ENCODE measurements at regions not wholly inside any gene's neighbourhood (a gene's known extent, or its start where the extent isn't known, plus 50 kb on each side); places are given as distances from the start of the nearest gene placed in this dataset.

GRCh38 chr14:104283197-104284106 is 145.1 kb downstream of the KIF26A start:
- Histone ChIP-seq H3K4me3 (ENCODE audit: insufficient read depth, low read length) (no peak overlapping the region), H3K36me3 (ENCODE audit: insufficient read depth, low read length) (no peaks in the 10 kb centered on the region), H3K4me1 (ENCODE audit: insufficient read depth, low read length) (no peaks in the 10 kb centered on the region), H2AFZ (ENCODE audit: low read length) (no peak overlapping the region), H3K9me3 (ENCODE audit: low read depth, low read length) (no peaks in the 10 kb centered on the region), H3K27me3 (ENCODE audit: insufficient read depth, low read length) (no peaks in the 10 kb centered on the region), H3K27ac (ENCODE audit: low read depth, low read length) (no peak overlapping the region), H3K79me2 (ENCODE audit: insufficient read depth, low read length) (no peaks in the 10 kb centered on the region), H3K4me2 (ENCODE audit: insufficient read depth, low read length) (no peak overlapping the region), H4K20me1 (ENCODE audit: insufficient read depth, low read length) (no peaks in the 10 kb centered on the region)
- TF ChIP-seq CTCF (IDR thresholded peaks at IDR 0.05; ENCODE audit: extremely low read depth, low read depth, low read length): no peak
- DNase-seq (ENCODE audit: insufficient read length, low spot score, missing footprints): peak; percentile 58

- DNase-seq (ENCODE audit: insufficient read length, low spot score, missing footprints): peak; percentile 81
- H3K79me2 ChIP-seq (ENCODE audit: insufficient read depth, low read length): no peaks in the 10 kb centered on the region
- no peak overlapping the region for H3K27ac ChIP-seq (ENCODE audit: low read depth, low read length)
- no peak for TF ChIP-seq CTCF (IDR thresholded peaks at IDR 0.05; ENCODE audit: extremely low read depth, low read depth, low read length)
- H3K4me1 ChIP-seq (ENCODE audit: insufficient read depth, low read length): no peaks in the 10 kb centered on the region
- H4K20me1 ChIP-seq (ENCODE audit: insufficient read depth, low read length): no peaks in the 10 kb centered on the region
- no peaks in the 10 kb centered on the region for H3K27me3 ChIP-seq (ENCODE audit: insufficient read depth, low read length)
- H3K9me3 ChIP-seq (ENCODE audit: low read depth, low read length): no peaks in the 10 kb centered on the region
- no peak overlapping the region for H2AFZ ChIP-seq (ENCODE audit: low read length)
- H3K4me2 ChIP-seq (ENCODE audit: insufficient read depth, low read length): no peak overlapping the region
- no peak overlapping the region for H3K4me3 ChIP-seq (ENCODE audit: insufficient read depth, low read length)
- H3K36me3 ChIP-seq (ENCODE audit: insufficient read depth, low read length): no peaks in the 10 kb centered on the region
Observed at GRCh38 chr14:104284107-104284592, 145.8 kb downstream of the KIF26A start.

- no peak overlapping the region for H3K4me3 ChIP-seq (ENCODE audit: insufficient read depth, low read length)
- no peaks in the 10 kb centered on the region for H3K27me3 ChIP-seq (ENCODE audit: insufficient read depth, low read length)
- DNase-seq (ENCODE audit: insufficient read length, low spot score, missing footprints): peak; percentile 58
- H3K4me2 ChIP-seq (ENCODE audit: insufficient read depth, low read length): no peak overlapping the region
- H3K9me3 ChIP-seq (ENCODE audit: low read depth, low read length): no peaks in the 10 kb centered on the region
- H2AFZ ChIP-seq (ENCODE audit: low read length): no peak overlapping the region
- no peak for TF ChIP-seq CTCF (IDR thresholded peaks at IDR 0.05; ENCODE audit: extremely low read depth, low read depth, low read length)
- no peaks in the 10 kb centered on the region for H3K36me3 ChIP-seq (ENCODE audit: insufficient read depth, low read length)
- H3K4me1 ChIP-seq (ENCODE audit: insufficient read depth, low read length): no peaks in the 10 kb centered on the region
- H3K27ac ChIP-seq (ENCODE audit: low read depth, low read length): no peak overlapping the region
- H3K79me2 ChIP-seq (ENCODE audit: insufficient read depth, low read length): no peaks in the 10 kb centered on the region
- H4K20me1 ChIP-seq (ENCODE audit: insufficient read depth, low read length): no peaks in the 10 kb centered on the region
Observed at GRCh38 chr14:104284636-104285507, 146.5 kb downstream of the KIF26A start.

DNA sequence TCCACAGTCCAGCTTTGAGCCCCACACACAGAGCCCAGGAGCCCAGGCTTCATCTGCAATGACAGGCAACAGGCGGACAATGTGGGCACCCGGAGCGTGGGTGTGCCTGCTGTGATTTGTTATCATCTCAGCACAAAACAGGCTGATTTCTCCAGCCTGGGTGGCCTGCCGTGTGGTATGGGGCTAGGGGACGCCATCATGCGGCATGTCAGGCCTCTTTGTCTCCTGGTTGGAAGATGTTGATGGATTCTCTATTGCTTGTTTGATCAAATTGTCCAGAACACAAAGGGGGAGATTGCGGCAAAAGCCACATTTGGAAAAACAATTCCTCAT is 147.1 kb downstream of the KIF26A start:
- no peaks in the 10 kb centered on the region for H3K27me3 ChIP-seq (ENCODE audit: insufficient read depth, low read length)
- DNase-seq (ENCODE audit: insufficient read length, low spot score, missing footprints): no peak
- no peak overlapping the region for H3K4me3 ChIP-seq (ENCODE audit: insufficient read depth, low read length)
- H3K4me1 ChIP-seq (ENCODE audit: insufficient read depth, low read length): no peaks in the 10 kb centered on the region
- H3K36me3 ChIP-seq (ENCODE audit: insufficient read depth, low read length): no peaks in the 10 kb centered on the region
- no peak overlapping the region for H3K27ac ChIP-seq (ENCODE audit: low read depth, low read length)
- H4K20me1 ChIP-seq (ENCODE audit: insufficient read depth, low read length): no peaks in the 10 kb centered on the region
- no peaks in the 10 kb centered on the region for H3K79me2 ChIP-seq (ENCODE audit: insufficient read depth, low read length)
- TF ChIP-seq CTCF (IDR thresholded peaks at IDR 0.05; ENCODE audit: extremely low read depth, low read depth, low read length): no peak
- no peak overlapping the region for H3K4me2 ChIP-seq (ENCODE audit: insufficient read depth, low read length)
- no peak overlapping the region for H2AFZ ChIP-seq (ENCODE audit: low read length)
- H3K9me3 ChIP-seq (ENCODE audit: low read depth, low read length): no peaks in the 10 kb centered on the region
